ENCODE measurements at regions not wholly inside any gene's neighbourhood (a gene's known extent, or its start where the extent isn't known, plus 50 kb on each side); places are given as distances from the start of the nearest gene placed in this dataset.

- Histone ChIP-seq H3K4me2 (no peak overlapping the region), H3K4me1 (no peaks in the 10 kb centered on the region), H3K4me3 (no peak overlapping the region), H3K9me3 (no peaks in the 10 kb centered on the region), H3K27ac (no peak overlapping the region)
- ChIA-PET CTCF (interaction anchor here (1.0 to 1.3 kb wide), 2 partner anchors 194 to 484 kb away, joined by 3 read pairs; no protein-coding TSS in a partner anchor), POLR2A (no interaction called here)
- 49% methylated on average over 7 of the region's 7 CpGs for WGBS (ENCODE audit: missing lambda C conversion rate)
- ATAC-seq (no peak), DNase-seq (ENCODE audit: low read depth in 1 of 2, low spot score in 1 of 2) (no peak), FAIRE-seq (no peak)
- no peak for TF ChIP-seq SMC3 (IDR thresholded peaks at IDR 0.05)
- TF ChIP-seq, protein P1, sequence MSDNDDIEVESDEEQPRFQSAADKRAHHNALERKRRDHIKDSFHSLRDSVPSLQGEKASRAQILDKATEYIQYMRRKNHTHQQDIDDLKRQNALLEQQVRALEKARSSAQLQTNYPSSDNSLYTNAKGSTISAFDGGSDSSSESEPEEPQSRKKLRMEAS (IDR thresholded peaks at IDR 0.05): no peak
- TF ChIP-seq FOXS1 (CRISPR knock-in tag; IDR thresholded peaks at IDR 0.05): no peak
- no peak for TF ChIP-seq MYC (IDR thresholded peaks at IDR 0.05; ENCODE audit: borderline replicate concordance, low read length)
- no peak for TF ChIP-seq ZC3H11A (IDR thresholded peaks at IDR 0.05)
Observed at GRCh38 chr7:25885057-25885576, 266.9 kb upstream of the NFE2L3 start.

- 44% methylated on average over 6 of the region's 6 CpGs for WGBS (ENCODE audit: missing lambda C conversion rate)
- CTCF ChIA-PET: interaction anchor here (1.3 to 2.0 kb wide), 2 partner anchors 10 to 479 kb away, joined by 5 read pairs; no protein-coding TSS in a partner anchor
- FAIRE-seq (no peak), DNase-seq (ENCODE audit: low read depth in 1 of 2, low spot score in 1 of 2) (no peak), ATAC-seq (no peak)
- Histone ChIP-seq H3K4me1 (no peaks in the 10 kb centered on the region), H3K27ac (no peak overlapping the region), H3K9me3 (no peaks in the 10 kb centered on the region), H3K4me3 (no peak overlapping the region), H3K4me2 (no peak overlapping the region)
- POLR2A ChIA-PET: no interaction called here
- no peak for TF ChIP-seq FOXS1 (CRISPR knock-in tag; IDR thresholded peaks at IDR 0.05)
- TF ChIP-seq KDM1A (IDR thresholded peaks at IDR 0.05; ENCODE audit: low read depth): no peak
- no peak for TF ChIP-seq HOXB13 (CRISPR knock-in tag; IDR thresholded peaks at IDR 0.05; ENCODE audit: low read depth)
- TF ChIP-seq CHD4 (IDR thresholded peaks at IDR 0.05; ENCODE audit: borderline replicate concordance): no peak
- TF ChIP-seq POLR2AphosphoS2 (conservative IDR thresholded peaks at IDR 0.05; ENCODE audit: low read length): no peak
- no peak for TF ChIP-seq ESRRA (IDR thresholded peaks at IDR 0.05; ENCODE audit: borderline replicate concordance, low read length)
- TF ChIP-seq SREBF2 (IDR thresholded peaks at IDR 0.05): no peak
Observed at GRCh38 chr7:25886387-25887240, 265.4 kb upstream of the NFE2L3 start.

DNA sequence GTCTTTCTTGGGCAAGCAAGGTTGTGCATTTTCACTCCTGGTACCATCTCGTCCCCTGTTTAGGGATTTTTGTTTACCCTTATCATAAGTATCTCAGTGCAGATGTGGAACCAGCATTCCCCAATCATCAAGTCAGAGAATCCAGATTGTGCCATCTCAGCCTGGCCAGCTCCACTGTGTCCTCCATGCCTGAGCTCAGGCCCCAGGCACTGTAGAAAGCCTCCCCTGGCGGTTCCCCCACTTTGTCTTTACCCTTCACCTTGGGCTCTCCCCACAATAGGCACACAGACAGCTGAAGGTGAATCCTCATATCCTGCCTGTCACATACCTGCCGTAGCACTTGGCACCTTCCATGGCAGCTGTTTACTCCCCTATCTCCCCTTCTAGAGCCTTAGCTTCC, 264.7 kb upstream of the NFE2L3 start:
- Histone ChIP-seq H3K4me3 (no peak overlapping the region), H3K4me1 (no peaks in the 10 kb centered on the region), H3K9me3 (no peaks in the 10 kb centered on the region), H3K27ac (no peak overlapping the region), H3K4me2 (no peak overlapping the region)
- FAIRE-seq (no peak), DNase-seq (ENCODE audit: low read depth in 1 of 2, low spot score in 1 of 2) (no peak), ATAC-seq (no peak)
- 57% methylated on average over 3 of the region's 3 CpGs for whole genome bisulfite sequencing (ENCODE audit: missing lambda C conversion rate)
- TF ChIP-seq MAZ (IDR thresholded peaks at IDR 0.05; ENCODE audit: borderline replicate concordance, low read depth, low read length): no peak
- no peak for TF ChIP-seq GATA3 (IDR thresholded peaks at IDR 0.05; ENCODE audit: borderline replicate concordance)
- no peak for TF ChIP-seq HMGXB4 (CRISPR knock-in tag; IDR thresholded peaks at IDR 0.05; ENCODE audit: borderline replicate concordance)
- TF ChIP-seq ELK1 (IDR thresholded peaks at IDR 0.05; ENCODE audit: low read depth, low read length): no peak
- POLR2A ChIA-PET: no interaction called here
- CTCF ChIA-PET: interaction anchor here (0.9 to 2.0 kb wide), 4 partner anchors 9 to 670 kb away, joined by 3 to 5 read pairs (median 4); no protein-coding TSS in a partner anchor

All from A549 (cell line).